Stomach (tissue), 8 donors: ENCODE measurements at regions not wholly inside any gene's neighbourhood (a gene's known extent, or its start where the extent isn't known, plus 50 kb on each side); places are given as distances from the start of the nearest gene placed in this dataset.
"Not testable (repeated sequence)": the region's sequence is repeated elsewhere in the genome, so short reads cannot be mapped to it uniquely, and the experiment has no call there.

Experiments used
- DNase-seq, 2 donors: peaks; one replicate each; pipeline versions ENCODE4 v3.0.0 to v3.0.0-alpha.2; 2013 to 2019
- H3K27ac ChIP-seq, 5 donors: fragments of 200-600 bp in 4 of 5; sonication (generic) in 4 of 5; one replicate each; pipeline ENCODE4 v1.5.1; 2013 to 2019; ENCODE audit warnings: mild to moderate bottlenecking in 1 of 5, moderate library complexity in 1 of 5
- H3K27me3 ChIP-seq, 3 donors: fragments of 200-600 bp; sonication (generic); one replicate each; pipeline ENCODE4 v1.5.1; 2017 to 2019; ENCODE audit warnings: mixed run types in 1 of 3
- H3K36me3 ChIP-seq, 4 donors: fragments of 200-600 bp; sonication (generic); 1 replicate in 3 of 4; 2 replicates in 1 of 4; pipeline ENCODE4 v1.5.1; 2016 to 2019
- H3K4me1 ChIP-seq, 4 donors: fragments of 200-600 bp; sonication (generic); one replicate each; pipeline ENCODE4 v1.5.1; 2016 to 2019
- H3K4me3 ChIP-seq, 4 donors: fragments of 200-600 bp; sonication (generic) in 3 of 4; one replicate each; pipeline ENCODE4 v1.5.1; 2016 to 2019; ENCODE audit warnings: mild to moderate bottlenecking in 1 of 4
- H3K9me3 ChIP-seq, 4 donors: fragments of 200-600 bp; sonication (generic); one replicate each; pipeline ENCODE4 v1.5.1; 2016 to 2019
- CTCF ChIP-seq, 7 experiments: fragments of 450-650 bp in 4 of 7; fragments of 200-600 bp in 3 of 7; sonication (generic) in 3 of 7; IDR thresholded peaks; one replicate each; pipeline ENCODE4 v1.5.1; 2016 to 2019; ENCODE audit warnings: antibody characterized with exemption in 7 of 7, control low read depth in 2 of 7, mild to moderate bottlenecking in 1 of 7
- EP300 ChIP-seq: sonication (generic); formaldehyde crosslinking; IDR thresholded peaks from one replicate; pipeline ENCODE4 v1.6.1; 2017; ENCODE audit warnings: antibody characterized with exemption
- POLR2A ChIP-seq, 4 donors: fragments of 450-650 bp; IDR thresholded peaks; one replicate each; pipeline ENCODE4 v1.6.1; 2016; ENCODE audit warnings: antibody characterized with exemption in 4 of 4, control low read depth in 2 of 4, mild to moderate bottlenecking in 1 of 4, moderate library complexity in 1 of 4
- POLR2AphosphoS5 ChIP-seq, 3 donors: sonication (generic); formaldehyde crosslinking; IDR thresholded peaks; one replicate each; pipeline ENCODE4 v1.6.1; 2016; ENCODE audit warnings: antibody characterized with exemption in 3 of 3
- WGBS, 5 donors: extraction: QIAGEN DNeasy Blood & Tissue Kit in 3 of 5; methylation state at CpG; one replicate each; pipeline versions ENCODE4 v1.1.5 to v1.1.7; 2013 to 2018; 5-methylcytosine and 5-hydroxymethylcytosine counted together
- intact Hi-C: fragments of 100-400 bp; cut with DNase I; formaldehyde crosslinking; loops from one replicate; pipeline ENCODE4 v1.15.1; 2023; ENCODE audit warnings: low total_unique reads
- donor health status: healthy with polysubstance abuse.
- donor health status: Bipolar disorder and iron deficiency.
- donor health status: healthy.

GRCh38 chr11:69874984-69875624 is 55.9 kb upstream of the FGF3 start:
- Histone ChIP-seq H3K4me1 (no peaks in the 10 kb centered on the region), H3K27ac (no peak overlapping the region), H3K36me3 (no peaks in the 10 kb centered on the region), H3K4me3 (no peak overlapping the region), H3K27me3 (peaks cover 0 to 41% (median 0%) of the 10 kb centered on the region in 3 donors), H3K9me3 (no peaks in the 10 kb centered on the region)
- WGBS, 5 donors, result 43 to 55% (median 50%) methylated on average over 20 to 21 of the region's 21 CpGs
- intact Hi-C loops, result loop anchor here (10.0 kb wide), 1 partner anchor 150 kb away; no protein-coding TSS in a partner anchor
- no peak for DNase-seq
- TF ChIP-seq EP300 (no peak), POLR2AphosphoS5 (IDR thresholded peaks at IDR 0.05) (no peak), POLR2A (IDR thresholded peaks at IDR 0.05) (no peak), CTCF (IDR thresholded peaks at IDR 0.05) (no peak)

- H3K27me3 ChIP-seq, result peaks cover 0 to 50% (median 0%) of the 10 kb centered on the region in 3 donors
- intact Hi-C loops, result loop anchor here (10.0 kb wide), 1 partner anchor 151 kb away; no protein-coding TSS in a partner anchor
- 81 to 96% (median 90%) methylated on average over 10 of the region's 10 CpGs for WGBS, 5 donors
- no peak overlapping the region for H3K27ac ChIP-seq
- H3K36me3 ChIP-seq, result no peaks in the 10 kb centered on the region
- H3K9me3 ChIP-seq, result no peaks in the 10 kb centered on the region
- no peak overlapping the region for H3K4me3 ChIP-seq
- DNase-seq, result peak in 1 of 2 donors; percentile 18
- TF ChIP-seq CTCF (IDR thresholded peaks at IDR 0.05), result no peak
- TF ChIP-seq EP300, result no peak
- no peak for TF ChIP-seq POLR2AphosphoS5 (IDR thresholded peaks at IDR 0.05)
- TF ChIP-seq POLR2A (IDR thresholded peaks at IDR 0.05), result no peak
- H3K4me1 ChIP-seq, result no peaks in the 10 kb centered on the region
Observed at GRCh38 chr11:69876013-69876412, 56.8 kb upstream of the FGF3 start.

GRCh38 chr11:69877235-69877634 is 58.0 kb upstream of the FGF3 start:
- intact Hi-C loops, result loop anchor here (10.0 kb wide), 1 partner anchor 152 kb away; no protein-coding TSS in a partner anchor
- no peaks in the 10 kb centered on the region for H3K9me3 ChIP-seq
- H3K4me3 ChIP-seq, result no peak overlapping the region
- H3K27ac ChIP-seq, result no peak overlapping the region
- 89 to 92% (median 91%) methylated on average over 8 of the region's 8 CpGs for WGBS, 5 donors
- H3K4me1 ChIP-seq, result no peaks in the 10 kb centered on the region
- no peak for DNase-seq
- peaks cover 0 to 60% (median 0%) of the 10 kb centered on the region in 3 donors for H3K27me3 ChIP-seq
- TF ChIP-seq EP300 (no peak), POLR2A (IDR thresholded peaks at IDR 0.05) (no peak), POLR2AphosphoS5 (IDR thresholded peaks at IDR 0.05) (no peak), CTCF (IDR thresholded peaks at IDR 0.05) (no peak)
- H3K36me3 ChIP-seq, result no peaks in the 10 kb centered on the region

- intact Hi-C loops, result loop anchor here (10.0 kb wide), 1 partner anchor 153 kb away; no protein-coding TSS in a partner anchor
- not testable (repeated sequence) for H3K4me3 ChIP-seq, H3K27ac ChIP-seq, H3K36me3 ChIP-seq, H3K4me1 ChIP-seq, DNase-seq, H3K9me3 ChIP-seq
- 79 to 87% (median 81%) methylated on average over 7 of the region's 7 CpGs for WGBS, 5 donors
- peaks cover 0 to 64% (median 0%) of the 10 kb centered on the region in 3 donors for H3K27me3 ChIP-seq
Observed at GRCh38 chr11:69877704-69878103, 58.5 kb upstream of the FGF3 start.
